ENCODE measurements at regions not wholly inside any gene's neighbourhood (a gene's known extent, or its start where the extent isn't known, plus 50 kb on each side); places are given as distances from the start of the nearest gene placed in this dataset.
"Not testable (repeated sequence)": the region's sequence is repeated elsewhere in the genome, so short reads cannot be mapped to it uniquely, and the experiment has no call there.

- DNase-seq (ENCODE audit: low spot score) = no peak
Observed at GRCh38 chr2:107436281-107436680, 390.4 kb upstream of the RGPD4 start.

GRCh38 chr2:107437265-107437664, 389.4 kb upstream of the RGPD4 start:
- no peak for DNase-seq (ENCODE audit: low spot score)

- DNase-seq (ENCODE audit: low spot score) = no peak
Observed at GRCh38 chr2:107437807-107438206, 388.9 kb upstream of the RGPD4 start.

- DNase-seq (ENCODE audit: low spot score) = no peak
Observed at GRCh38 chr2:107448160-107448559, 378.5 kb upstream of the RGPD4 start.

GRCh38 chr2:107461301-107461700, 365.4 kb upstream of the RGPD4 start:
- no peak for DNase-seq (ENCODE audit: low spot score)

GRCh38 chr2:107462181-107462580, 364.5 kb upstream of the RGPD4 start:
- DNase-seq (ENCODE audit: low spot score) = no peak

- no peak for DNase-seq (ENCODE audit: low spot score)
Observed at GRCh38 chr2:107466241-107466640, 360.5 kb upstream of the RGPD4 start.

GRCh38 chr2:107466984-107467773, 359.5 kb upstream of the RGPD4 start:
- no peak for DNase-seq (ENCODE audit: low spot score)

GRCh38 chr2:107469437-107469995, 357.2 kb upstream of the RGPD4 start:
- DNase-seq (ENCODE audit: low spot score) = no peak

- no peak for DNase-seq (ENCODE audit: low spot score)
Observed at GRCh38 chr2:107473150-107473549, 353.5 kb upstream of the RGPD4 start.

GRCh38 chr2:107475859-107476258, 350.8 kb upstream of the RGPD4 start:
- no peak for DNase-seq (ENCODE audit: low spot score)

GRCh38 chr2:107502539-107502938, 324.2 kb upstream of the RGPD4 start:
- DNase-seq (ENCODE audit: low spot score) = no peak

GRCh38 chr2:107511970-107512789, 314.5 kb upstream of the RGPD4 start:
- DNase-seq (ENCODE audit: low spot score) = no peak

- no peak for DNase-seq (ENCODE audit: low spot score)
Observed at GRCh38 chr2:107525406-107525805, 301.3 kb upstream of the RGPD4 start.

GRCh38 chr2:107529146-107529545, 297.5 kb upstream of the RGPD4 start:
- peak; percentile 55 for DNase-seq (ENCODE audit: low spot score)

- DNase-seq (ENCODE audit: low spot score) = no peak
Observed at GRCh38 chr2:107530046-107530445, 296.6 kb upstream of the RGPD4 start.

- no peak for DNase-seq (ENCODE audit: low spot score)
Observed at GRCh38 chr2:107534926-107535325, 291.8 kb upstream of the RGPD4 start.

- not testable (repeated sequence) for DNase-seq (ENCODE audit: low spot score)
Observed at GRCh38 chr2:107535905-107536689, 290.6 kb upstream of the RGPD4 start.

GRCh38 chr2:107542314-107542740, 284.4 kb upstream of the RGPD4 start:
- DNase-seq (ENCODE audit: low spot score) = no peak

GRCh38 chr2:107543793-107544192, 282.9 kb upstream of the RGPD4 start:
- no peak for DNase-seq (ENCODE audit: low spot score)

- no peak for DNase-seq (ENCODE audit: low spot score)
Observed at GRCh38 chr2:107545066-107545465, 281.6 kb upstream of the RGPD4 start.

GRCh38 chr2:107545851-107546250, 280.8 kb upstream of the RGPD4 start:
- no peak for DNase-seq (ENCODE audit: low spot score)
